GM23338 (cell line): ENCODE measurements at regions not wholly inside any gene's neighbourhood (a gene's known extent, or its start where the extent isn't known, plus 50 kb on each side); places are given as distances from the start of the nearest gene placed in this dataset.

ENCODE experiments used
- CTCF ChIP-seq, 2 experiments: fragments of 200-600 bp in 1 of 2; sonication (generic) in 1 of 2; conservative IDR thresholded peaks; 2 replicates each; pipeline versions ENCODE4 v1.5.1 to v1.6.1; 2016 to 2017; ENCODE audit warnings: antibody characterized with exemption in 2 of 2, low read depth in 2 of 2, mild to moderate bottlenecking in 2 of 2, moderate library complexity in 1 of 2
- EZH2 ChIP-seq: fragments of 200-600 bp; sonication (generic); IDR thresholded peaks from one replicate; pipeline ENCODE4 v1.8.0; 2017; ENCODE audit warnings: antibody characterized with exemption, mild to moderate bottlenecking, low read depth; ENCODE audit not compliant: unreplicated experiment
- EZH2phosphoT487 ChIP-seq: fragments of 200-600 bp; sonication (generic); IDR thresholded peaks from one replicate; pipeline ENCODE4 v1.8.1; 2018; ENCODE audit warnings: antibody characterized with exemption; ENCODE audit not compliant: unreplicated experiment
- NANOG ChIP-seq: IDR thresholded peaks from 2 replicates; pipeline ENCODE4 v1.6.1; 2016; ENCODE audit warnings: antibody characterized with exemption, borderline replicate concordance
- POLR2AphosphoS5 ChIP-seq: IDR thresholded peaks from 2 replicates; pipeline ENCODE4 v1.6.1; 2016; ENCODE audit warnings: antibody characterized with exemption, low read depth
- STAT1 ChIP-seq: IDR thresholded peaks from one replicate; pipeline ENCODE4 v1.6.1; 2016; ENCODE audit warnings: antibody characterized with exemption; ENCODE audit not compliant: unreplicated experiment

GRCh38 chr14:36241183-36241582, 64.7 kb upstream of the PTCSC3 start:
- peak in 1 of 2 experiments; percentile 17; a peak in 2 of 4 replicates for TF ChIP-seq CTCF (conservative IDR thresholded peaks at IDR 0.05; ENCODE audit: low read depth in 2 of 2)
- no peak for TF ChIP-seq EZH2
- TF ChIP-seq POLR2AphosphoS5: no peak
- TF ChIP-seq EZH2phosphoT487: no peak
- TF ChIP-seq STAT1: no peak
- TF ChIP-seq NANOG: no peak
